Lower lobe of right lung (tissue), 2 donors: ENCODE measurements at regions not wholly inside any gene's neighbourhood (a gene's known extent, or its start where the extent isn't known, plus 50 kb on each side); places are given as distances from the start of the nearest gene placed in this dataset.

Experiments
- ATAC-seq, 2 donors: fragments of 200-7000 bp; cut with Tn5 transposase; one replicate each; pipeline ENCODE4 v1.9.1; 2020 to 2022; ENCODE audit warnings: mild to moderate bottlenecking in 2 of 2, moderate library complexity in 2 of 2
- DNase-seq: peaks from one replicate; pipeline ENCODE4 v3.0.0-alpha.2; 2020
- H3K27ac ChIP-seq: fragments of 200-600 bp; one replicate; pipeline ENCODE4 v1.8.0; 2022
- H3K27me3 ChIP-seq: fragments of 200-600 bp; one replicate; pipeline ENCODE4 v1.8.0; 2022; ENCODE audit warnings: low read depth
- H3K36me3 ChIP-seq: fragments of 200-600 bp; one replicate; pipeline ENCODE4 v1.8.0; 2022; ENCODE audit warnings: mild to moderate bottlenecking
- H3K4me1 ChIP-seq: fragments of 200-600 bp; one replicate; pipeline ENCODE4 v1.8.0; 2022
- H3K4me3 ChIP-seq: fragments of 200-600 bp; one replicate; pipeline ENCODE4 v1.8.0; 2022; ENCODE audit warnings: mild to moderate bottlenecking
- H3K9me3 ChIP-seq: fragments of 200-600 bp; one replicate; pipeline ENCODE4 v1.8.0; 2022
- CTCF ChIP-seq: fragments of 200-600 bp; IDR thresholded peaks from one replicate; pipeline ENCODE4 v1.8.0; 2022; ENCODE audit warnings: antibody characterized with exemption, mild to moderate bottlenecking
- intact Hi-C: fragments of 100-400 bp; cut with DNase I; formaldehyde crosslinking; loops from one replicate; pipeline ENCODE4 v1.11.0; 2022
- donor health status: DM: no; HTN: yes; CAD: no; lungs with severe emphysema.

- DNase-seq: no peak
These were observed 633.7 kb downstream of the MECOM start for GRCh38 chr3:169029674-169030285.

GRCh38 chr3:169028716-169029115 is 634.8 kb downstream of the MECOM start:
- no peak for DNase-seq
- Histone ChIP-seq H3K9me3 (no peaks in the 10 kb centered on the region), H3K4me3 (no peak overlapping the region), H3K27ac (no peak overlapping the region), H3K36me3 (no peaks in the 10 kb centered on the region), H3K4me1 (no peaks in the 10 kb centered on the region), H3K27me3 (no peaks in the 10 kb centered on the region)
- TF ChIP-seq CTCF: no peak
- intact Hi-C loops: no loop called here
- no peak for ATAC-seq

More at GRCh38 chr3:169029674-169030285, 633.7 kb downstream of the MECOM start:
- Histone ChIP-seq H3K27ac (no peak overlapping the region), H3K27me3 (no peaks in the 10 kb centered on the region), H3K4me3 (no peak overlapping the region), H3K36me3 (no peaks in the 10 kb centered on the region), H3K9me3 (no peaks in the 10 kb centered on the region), H3K4me1 (no peaks in the 10 kb centered on the region)
- TF ChIP-seq CTCF: no peak
- no peak for ATAC-seq
- intact Hi-C loops: no loop called here

GRCh38 chr3:169026543-169027182 is 636.8 kb downstream of the MECOM start:
- Histone ChIP-seq H3K9me3 (no peaks in the 10 kb centered on the region), H3K36me3 (no peaks in the 10 kb centered on the region), H3K4me1 (no peaks in the 10 kb centered on the region), H3K4me3 (no peak overlapping the region), H3K27me3 (no peaks in the 10 kb centered on the region), H3K27ac (no peak overlapping the region)
- no peak for DNase-seq
- intact Hi-C loops: no loop called here
- no peak for TF ChIP-seq CTCF
- ATAC-seq: no peak

- Histone ChIP-seq H3K27me3 (no peaks in the 10 kb centered on the region), H3K36me3 (no peaks in the 10 kb centered on the region), H3K9me3 (no peaks in the 10 kb centered on the region), H3K4me3 (no peak overlapping the region), H3K27ac (no peak overlapping the region), H3K4me1 (no peaks in the 10 kb centered on the region)
- no peak for TF ChIP-seq CTCF
- DNase-seq (no peak), ATAC-seq (no peak)
- intact Hi-C loops: no loop called here
These were observed 641.1 kb downstream of the MECOM start for GRCh38 chr3:169022457-169022856.

GRCh38 chr3:169020371-169020770 is 643.1 kb downstream of the MECOM start:
- no peaks in the 10 kb centered on the region for H3K4me1 ChIP-seq
- no peaks in the 10 kb centered on the region for H3K9me3 ChIP-seq
- DNase-seq: no peak
- no peak for TF ChIP-seq CTCF
- no peak overlapping the region for H3K27ac ChIP-seq
- no peak overlapping the region for H3K4me3 ChIP-seq
- no peaks in the 10 kb centered on the region for H3K27me3 ChIP-seq
- no peaks in the 10 kb centered on the region for H3K36me3 ChIP-seq
- intact Hi-C loops: no loop called here
- no peak for ATAC-seq
